H9 (cell line): ENCODE measurements at regions not wholly inside any gene's neighbourhood (a gene's known extent, or its start where the extent isn't known, plus 50 kb on each side); places are given as distances from the start of the nearest gene placed in this dataset.

Source experiments
- DNase-seq: peaks from one replicate; pipeline ENCODE4 v3.0.0-alpha.2; 2017
- H2AFZ ChIP-seq: one replicate; pipeline ENCODE4 v1.6.1; 2013; ENCODE audit warnings: mild to moderate bottlenecking, low read length, control low read depth, moderate library complexity
- H2AK5ac ChIP-seq: 2 replicates; pipeline ENCODE4 v1.6.1; 2013; ENCODE audit warnings: low read length, control low read depth, mixed read lengths; ENCODE audit not compliant: insufficient read length
- H2BK120ac ChIP-seq: one replicate; pipeline ENCODE4 v1.6.1; 2013; ENCODE audit warnings: low read depth, mild to moderate bottlenecking, low read length, control low read depth, inconsistent platforms; ENCODE audit not compliant: poor library complexity, severe bottlenecking
- H2BK12ac ChIP-seq: 2 replicates; pipeline ENCODE4 v1.6.1; 2013; ENCODE audit warnings: low read length, control low read depth, mixed read lengths, low read depth; ENCODE audit not compliant: insufficient read length
- H2BK15ac ChIP-seq: 2 replicates; pipeline ENCODE4 v1.6.1; 2013; ENCODE audit warnings: low read depth, low read length, control low read depth
- H2BK20ac ChIP-seq: one replicate; pipeline ENCODE4 v1.6.1; 2013; ENCODE audit warnings: low read depth, mild to moderate bottlenecking, low read length, control low read depth, inconsistent platforms; ENCODE audit not compliant: poor library complexity, severe bottlenecking
- H2BK5ac ChIP-seq: 2 replicates; pipeline ENCODE4 v1.6.1; 2013; ENCODE audit warnings: low read length, control low read depth, mixed read lengths; ENCODE audit not compliant: insufficient read length
- H3K14ac ChIP-seq: 2 replicates; pipeline ENCODE4 v1.6.1; 2013; ENCODE audit warnings: low read length, control low read depth; ENCODE audit not compliant: insufficient read depth
- H3K18ac ChIP-seq: 2 replicates; pipeline ENCODE4 v1.6.1; 2013; ENCODE audit warnings: low read depth, mild to moderate bottlenecking, mixed read lengths, low read length, control low read depth; ENCODE audit not compliant: insufficient read length
- H3K23ac ChIP-seq: 2 replicates; pipeline ENCODE4 v1.6.1; 2013; ENCODE audit warnings: low read length, control low read depth, mixed read lengths, low read depth; ENCODE audit not compliant: insufficient read length
- H3K23me2 ChIP-seq: 2 replicates; pipeline ENCODE4 v1.6.1; 2013; ENCODE audit warnings: low read depth, mild to moderate bottlenecking, mixed read lengths, low read length, control low read depth; ENCODE audit not compliant: insufficient read length, poor library complexity, severe bottlenecking
- H3K27ac ChIP-seq: 2 replicates; pipeline ENCODE4 v1.5.1; 2013; ENCODE audit warnings: low read length, control low read depth, mixed read lengths, low read depth; ENCODE audit not compliant: insufficient read length
- H3K27me3 ChIP-seq: 2 replicates; pipeline ENCODE4 v1.6.1; 2013; ENCODE audit warnings: low read length, control low read depth, inconsistent platforms; ENCODE audit not compliant: insufficient read depth
- H3K4ac ChIP-seq: 2 replicates; pipeline ENCODE4 v1.6.1; 2013; ENCODE audit warnings: low read depth, mild to moderate bottlenecking, control low read depth, inconsistent platforms, low read length, moderate library complexity
- H3K4me1 ChIP-seq: 2 replicates; pipeline ENCODE4 v1.6.1; 2013; ENCODE audit warnings: low read length, control low read depth, inconsistent platforms; ENCODE audit not compliant: insufficient read depth
- H3K4me2 ChIP-seq: 2 replicates; pipeline ENCODE4 v1.6.1; 2013; ENCODE audit warnings: low read length, control low read depth, mixed read lengths; ENCODE audit not compliant: insufficient read length, insufficient read depth
- H3K56ac ChIP-seq: 2 replicates; pipeline ENCODE4 v1.6.1; 2013; ENCODE audit warnings: low read depth, mild to moderate bottlenecking, mixed read lengths, low read length, control low read depth; ENCODE audit not compliant: insufficient read length
- H3K79me1 ChIP-seq: 2 replicates; pipeline ENCODE4 v1.6.1; 2013; ENCODE audit warnings: low read depth, mild to moderate bottlenecking, moderate library complexity, low read length, control low read depth, inconsistent platforms; ENCODE audit not compliant: insufficient read depth, poor library complexity, severe bottlenecking
- H3K79me2 ChIP-seq: 2 replicates; pipeline ENCODE4 v1.6.1; 2013; ENCODE audit warnings: low read length, control low read depth, inconsistent platforms; ENCODE audit not compliant: insufficient read depth
- H3K9ac ChIP-seq: 2 replicates; pipeline ENCODE4 v1.6.1; 2013; ENCODE audit warnings: low read length, control low read depth, mixed read lengths; ENCODE audit not compliant: insufficient read length; ENCODE audit errors: extremely low read depth
- H3K9me3 ChIP-seq: one replicate; pipeline ENCODE4 v1.6.1; 2013; ENCODE audit warnings: low read depth, low read length, inconsistent platforms; ENCODE audit not compliant: control insufficient read depth
- H3T11ph ChIP-seq: one replicate; pipeline ENCODE4 v1.6.1; 2013; ENCODE audit warnings: mild to moderate bottlenecking, low read length, control low read depth, inconsistent platforms
- H4K20me1 ChIP-seq: one replicate; pipeline ENCODE4 v1.6.1; 2013; ENCODE audit not compliant: control insufficient read depth, insufficient read length, insufficient read depth
- H4K5ac ChIP-seq: 2 replicates; pipeline ENCODE4 v1.6.1; 2013; ENCODE audit warnings: low read depth, mild to moderate bottlenecking, mixed read lengths, low read length, control low read depth; ENCODE audit not compliant: insufficient read length
- H4K8ac ChIP-seq: replicated peaks from 2 replicates; pipeline ENCODE4 v1.6.1; 2013; ENCODE audit warnings: low read length, control low read depth, mixed read lengths, low read depth; ENCODE audit not compliant: insufficient read length
- H4K91ac ChIP-seq: 2 replicates; pipeline ENCODE4 v1.6.1; 2013; ENCODE audit warnings: low read depth, mild to moderate bottlenecking, moderate library complexity, mixed read lengths, low read length, control low read depth; ENCODE audit not compliant: insufficient read length
- H3K27ac Mint-ChIP-seq, 3 experiments: 2 replicates in 2 of 3; 3 replicates in 1 of 3; pipeline ENCODE4 v1.8.0; 2020 to 2021; ENCODE audit warnings: mixed read lengths in 3 of 3, mild to moderate bottlenecking in 1 of 3, moderate library complexity in 1 of 3
- H3K27me3 Mint-ChIP-seq: 2 replicates; pipeline ENCODE4 v1.8.0; 2021; ENCODE audit warnings: low read depth, mild to moderate bottlenecking, moderate library complexity, mixed read lengths
- H3K36me3 Mint-ChIP-seq, 3 experiments: 2 replicates in 2 of 3; 3 replicates in 1 of 3; pipeline ENCODE4 v1.8.0; 2020 to 2021; ENCODE audit warnings: low read depth in 3 of 3, mixed read lengths in 3 of 3; ENCODE audit not compliant: insufficient read depth in 1 of 3
- H3K4me1 Mint-ChIP-seq, 2 experiments: 2 replicates each; pipeline ENCODE4 v1.8.0; 2020; ENCODE audit warnings: mixed read lengths in 2 of 2
- H3K4me3 Mint-ChIP-seq, 2 experiments: 2 replicates in 1 of 2; 3 replicates in 1 of 2; pipeline ENCODE4 v1.8.0; 2020 to 2021; ENCODE audit warnings: mild to moderate bottlenecking in 2 of 2, mixed read lengths in 2 of 2, moderate library complexity in 1 of 2
- H3K9me3 Mint-ChIP-seq, 2 experiments: 2 replicates in 1 of 2; 3 replicates in 1 of 2; pipeline ENCODE4 v1.8.0; 2020; ENCODE audit warnings: mild to moderate bottlenecking in 2 of 2, mixed read lengths in 2 of 2, moderate library complexity in 1 of 2
- CTCF ChIP-seq: fragments of 200-600 bp; sonication (generic); conservative IDR thresholded peaks from 3 replicates; pipeline ENCODE4 v1.8.0; 2021; ENCODE audit warnings: antibody characterized with exemption, mild to moderate bottlenecking
- WGBS: extraction: QIAGEN DNeasy Blood & Tissue Kit; methylation state at CpG from one replicate; pipeline ENCODE4 v1.1.7; 2013; ENCODE audit warnings: missing lambda C conversion rate, low lambda C conversion rate, mixed read lengths; ENCODE audit not compliant: insufficient read length; ENCODE audit errors: extremely low coverage; 5-methylcytosine and 5-hydroxymethylcytosine counted together

- Histone ChIP-seq H2BK20ac (no peak overlapping the region), H4K20me1 (no peaks in the 10 kb centered on the region), H2BK12ac (no peak overlapping the region), H3K23ac (no peak overlapping the region), H2BK15ac (no peak overlapping the region), H3K27ac (no peak overlapping the region), H3K14ac (no peak overlapping the region), H3K79me2 (no peaks in the 10 kb centered on the region), H4K8ac (no peak overlapping the region), H3K56ac (no peak overlapping the region), H3K23me2 (no peaks in the 10 kb centered on the region), H3K27me3 (no peaks in the 10 kb centered on the region), H3T11ph (no peak overlapping the region), H3K9ac (no peak overlapping the region), H3K9me3 (peaks cover 91% of the 10 kb centered on the region), H3K18ac (no peak overlapping the region), H3K79me1 (no peaks in the 10 kb centered on the region), H2AFZ (no peak overlapping the region), H2BK120ac (no peak overlapping the region), H4K91ac (no peak overlapping the region), H4K5ac (no peak overlapping the region), H3K4me1 (no peaks in the 10 kb centered on the region), H3K4me2 (no peak overlapping the region), H3K4ac (no peak overlapping the region), H2BK5ac (no peak overlapping the region), H2AK5ac (no peak overlapping the region)
- H3K4me1 Mint-ChIP-seq, result no peaks in the 10 kb centered on the region
- H3K27me3 Mint-ChIP-seq, result peaks cover 2% of the 10 kb centered on the region; the same call in 1 of the 2 replicates
- H3K36me3 Mint-ChIP-seq, result peaks cover 14 to 37% (median 21%) of the 10 kb centered on the region in 3 experiments; a peak in 6 of 7 replicates
- no peak for DNase-seq
- H3K4me3 Mint-ChIP-seq, result no peak overlapping the region
- H3K9me3 Mint-ChIP-seq, result peaks cover 89 to 96% of the 10 kb centered on the region in 2 experiments
- TF ChIP-seq CTCF, result no peak
- no CpG with 5 or more reads among the region's 8 CpGs for WGBS
- no peak overlapping the region for H3K27ac Mint-ChIP-seq
Observed at GRCh38 chr19:42652021-42652420, 57.3 kb upstream of the CEACAM8 start.
